ENCODE measurements at regions not wholly inside any gene's neighbourhood (a gene's known extent, or its start where the extent isn't known, plus 50 kb on each side); places are given as distances from the start of the nearest gene placed in this dataset.

- Mint-ChIP-seq H3K9me3 (no peaks in the 10 kb centered on the region), H3K36me3 (ENCODE audit: low read depth) (no peaks in the 10 kb centered on the region), H3K27ac (no peak overlapping the region), H3K4me1 (ENCODE audit: low read depth) (no peaks in the 10 kb centered on the region), H3K27me3 (ENCODE audit: low read depth) (no peaks in the 10 kb centered on the region), H3K4me3 (no peak overlapping the region)
- no peak for DNase-seq
- intact Hi-C loops (cut with micrococcal nuclease): no loop called here
- CTCF ChIA-PET: no interaction called here
Observed at GRCh38 chr16:81165411-81166097, 69.4 kb upstream of the GCSH start.

- intact Hi-C loops (cut with micrococcal nuclease): no loop called here
- Mint-ChIP-seq H3K4me1 (ENCODE audit: low read depth) (no peaks in the 10 kb centered on the region), H3K27ac (no peak overlapping the region), H3K36me3 (ENCODE audit: low read depth) (no peaks in the 10 kb centered on the region), H3K9me3 (no peaks in the 10 kb centered on the region), H3K4me3 (no peak overlapping the region), H3K27me3 (ENCODE audit: low read depth) (no peaks in the 10 kb centered on the region)
- CTCF ChIA-PET: no interaction called here
- DNase-seq: no peak
Observed at GRCh38 chr16:81164958-81165357, 68.8 kb upstream of the GCSH start.

GRCh38 chr16:81164481-81164880 lies 68.3 kb upstream of the GCSH start:
- no peaks in the 10 kb centered on the region for H3K27me3 Mint-ChIP-seq (ENCODE audit: low read depth)
- CTCF ChIA-PET: no interaction called here

GRCh38 chr16:81163671-81164070 lies 67.5 kb upstream of the GCSH start:
- H3K4me1 Mint-ChIP-seq (ENCODE audit: low read depth): no peaks in the 10 kb centered on the region
- no peak overlapping the region for H3K4me3 Mint-ChIP-seq
- no peaks in the 10 kb centered on the region for H3K9me3 Mint-ChIP-seq
- no peaks in the 10 kb centered on the region for H3K27me3 Mint-ChIP-seq (ENCODE audit: low read depth)
- CTCF ChIA-PET: no interaction called here
- no peaks in the 10 kb centered on the region for H3K36me3 Mint-ChIP-seq (ENCODE audit: low read depth)
- DNase-seq: no peak
- intact Hi-C loops (cut with micrococcal nuclease): no loop called here
- H3K27ac Mint-ChIP-seq: no peak overlapping the region

More at GRCh38 chr16:81164481-81164880, 68.3 kb upstream of the GCSH start:
- no peaks in the 10 kb centered on the region for H3K9me3 Mint-ChIP-seq
- H3K27ac Mint-ChIP-seq: no peak overlapping the region
- no peak overlapping the region for H3K4me3 Mint-ChIP-seq
- H3K4me1 Mint-ChIP-seq (ENCODE audit: low read depth): no peaks in the 10 kb centered on the region
- DNase-seq: no peak
- intact Hi-C loops (cut with micrococcal nuclease): no loop called here
- no peaks in the 10 kb centered on the region for H3K36me3 Mint-ChIP-seq (ENCODE audit: low read depth)

GRCh38 chr16:81158964-81159363 lies 62.8 kb upstream of the GCSH start:
- no peaks in the 10 kb centered on the region for H3K36me3 Mint-ChIP-seq (ENCODE audit: low read depth)
- no peaks in the 10 kb centered on the region for H3K4me1 Mint-ChIP-seq (ENCODE audit: low read depth)
- no peak overlapping the region for H3K27ac Mint-ChIP-seq
- H3K4me3 Mint-ChIP-seq: no peak overlapping the region
- no peaks in the 10 kb centered on the region for H3K27me3 Mint-ChIP-seq (ENCODE audit: low read depth)
- H3K9me3 Mint-ChIP-seq: no peaks in the 10 kb centered on the region
- CTCF ChIA-PET: interaction anchor here (0.6 kb wide), 1 partner anchor 46 kb away, joined by 4 read pairs; no protein-coding TSS in a partner anchor
- intact Hi-C loops (cut with micrococcal nuclease): no loop called here
- no peak for DNase-seq

- H3K4me3 Mint-ChIP-seq: no peak overlapping the region
- H3K36me3 Mint-ChIP-seq (ENCODE audit: low read depth): no peaks in the 10 kb centered on the region
- no peaks in the 10 kb centered on the region for H3K9me3 Mint-ChIP-seq
- H3K27me3 Mint-ChIP-seq (ENCODE audit: low read depth): no peaks in the 10 kb centered on the region
- H3K4me1 Mint-ChIP-seq (ENCODE audit: low read depth): no peaks in the 10 kb centered on the region
- H3K27ac Mint-ChIP-seq: no peak overlapping the region
- DNase-seq: no peak
- intact Hi-C loops (cut with micrococcal nuclease): no loop called here
- CTCF ChIA-PET: no interaction called here
Observed at GRCh38 chr16:81155769-81156168, 59.6 kb upstream of the GCSH start.

GRCh38 chr16:81151648-81152310 lies 55.6 kb upstream of the GCSH start:
- DNase-seq: no peak
- intact Hi-C loops (cut with micrococcal nuclease): no loop called here
- Mint-ChIP-seq H3K27ac (no peak overlapping the region), H3K9me3 (no peaks in the 10 kb centered on the region), H3K4me1 (ENCODE audit: low read depth) (no peaks in the 10 kb centered on the region), H3K27me3 (ENCODE audit: low read depth) (peaks cover 3% of the 10 kb centered on the region), H3K36me3 (ENCODE audit: low read depth) (no peaks in the 10 kb centered on the region), H3K4me3 (no peak overlapping the region)
- CTCF ChIA-PET: interaction anchor here (1.3 kb wide), 1 partner anchor 92 kb away, joined by 3 read pairs; no protein-coding TSS in a partner anchor

GRCh38 chr16:81149614-81150013 lies 53.4 kb upstream of the GCSH start:
- intact Hi-C loops (cut with micrococcal nuclease): no loop called here
- Mint-ChIP-seq H3K27me3 (ENCODE audit: low read depth) (peaks cover 12% of the 10 kb centered on the region), H3K36me3 (ENCODE audit: low read depth) (no peaks in the 10 kb centered on the region), H3K4me1 (ENCODE audit: low read depth) (no peaks in the 10 kb centered on the region), H3K9me3 (no peaks in the 10 kb centered on the region), H3K4me3 (no peak overlapping the region), H3K27ac (no peak overlapping the region)
- CTCF ChIA-PET: interaction anchor here (0.6 to 0.7 kb wide), 2 partner anchors 563 to 922 kb away, joined by 3 read pairs; no protein-coding TSS in a partner anchor
- DNase-seq: no peak

- no peak for DNase-seq
- Mint-ChIP-seq H3K4me1 (ENCODE audit: low read depth) (no peaks in the 10 kb centered on the region), H3K36me3 (ENCODE audit: low read depth) (no peaks in the 10 kb centered on the region), H3K4me3 (no peak overlapping the region), H3K9me3 (no peaks in the 10 kb centered on the region), H3K27me3 (ENCODE audit: low read depth) (peaks cover 13% of the 10 kb centered on the region), H3K27ac (no peak overlapping the region)
- CTCF ChIA-PET: no interaction called here
- intact Hi-C loops (cut with micrococcal nuclease): no loop called here
Observed at GRCh38 chr16:81148277-81148676, 52.1 kb upstream of the GCSH start.
